ENCODE measurements at regions not wholly inside any gene's neighbourhood (a gene's known extent, or its start where the extent isn't known, plus 50 kb on each side); places are given as distances from the start of the nearest gene placed in this dataset.
"Not testable (repeated sequence)": the region's sequence is repeated elsewhere in the genome, so short reads cannot be mapped to it uniquely, and the experiment has no call there.

- peak; percentile 37 to 58 for DNase-seq
These were observed 51.2 kb upstream of the CARD11 start for GRCh38 chr7:3094701-3095445.

- DNase-seq: no peak
These were observed 54.1 kb upstream of the CARD11 start for GRCh38 chr7:3097734-3098133.

- DNase-seq: no peak
These were observed 58.5 kb upstream of the CARD11 start for GRCh38 chr7:3102159-3102558.

- DNase-seq: peak in 1 of 2 experiments; percentile 23
These were observed 60.1 kb upstream of the CARD11 start for GRCh38 chr7:3103614-3104398.

- DNase-seq: no peak
These were observed 62.2 kb upstream of the CARD11 start for GRCh38 chr7:3105856-3106255.

- peak; percentile 56 to 64 for DNase-seq
These were observed 62.7 kb upstream of the CARD11 start for GRCh38 chr7:3106361-3106826.

GRCh38 chr7:3107228-3107763 is 63.6 kb upstream of the CARD11 start:
- no peak for DNase-seq

GRCh38 chr7:3107889-3108570 is 64.4 kb upstream of the CARD11 start:
- DNase-seq: no peak

- no peak for DNase-seq
These were observed 65.7 kb upstream of the CARD11 start for GRCh38 chr7:3109311-3109915.

GRCh38 chr7:3112479-3113134 is 68.9 kb upstream of the CARD11 start:
- peak in 1 of 2 experiments; percentile 51 for DNase-seq

GRCh38 chr7:3114917-3115316 is 71.2 kb upstream of the CARD11 start:
- DNase-seq: no peak

GRCh38 chr7:3117081-3117480 is 73.4 kb upstream of the CARD11 start:
- no peak for DNase-seq

- DNase-seq: no peak
These were observed 74.0 kb upstream of the CARD11 start for GRCh38 chr7:3117488-3118231.

- DNase-seq: not testable (repeated sequence)
These were observed 75.8 kb upstream of the CARD11 start for GRCh38 chr7:3119352-3119927.

- DNase-seq: no peak
These were observed 76.3 kb upstream of the CARD11 start for GRCh38 chr7:3119963-3120362.

GRCh38 chr7:3120513-3120912 is 76.8 kb upstream of the CARD11 start:
- no peak for DNase-seq

GRCh38 chr7:3128857-3129490 is 85.3 kb upstream of the CARD11 start:
- DNase-seq: no peak

- DNase-seq: no peak
These were observed 90.2 kb upstream of the CARD11 start for GRCh38 chr7:3133811-3134385.

GRCh38 chr7:3134745-3135144 is 91.1 kb upstream of the CARD11 start:
- DNase-seq: peak; percentile 21 to 49

- no peak for DNase-seq
These were observed 92.0 kb upstream of the CARD11 start for GRCh38 chr7:3135626-3136025.
